ENCODE measurements at regions not wholly inside any gene's neighbourhood (a gene's known extent, or its start where the extent isn't known, plus 50 kb on each side); places are given as distances from the start of the nearest gene placed in this dataset.

GRCh38 chr16:80283466-80284392 is 257.1 kb upstream of the DYNLRB2 start:
- Histone ChIP-seq H4K5ac (ENCODE audit: insufficient read length, low read depth, low read length) (no peak overlapping the region), H2BK12ac (ENCODE audit: insufficient read length, low read depth, low read length) (no peak overlapping the region), H4K91ac (ENCODE audit: insufficient read length, low read depth, low read length) (no peak overlapping the region), H3K14ac (ENCODE audit: insufficient read depth, low read length) (no peak overlapping the region), H3K18ac (ENCODE audit: insufficient read length, low read depth, low read length) (no peak overlapping the region), H3K27ac (ENCODE audit: insufficient read length, low read depth, low read length) (no peak overlapping the region), H3K79me1 (ENCODE audit: insufficient read depth, low read depth, low read length, poor library complexity, severe bottlenecking) (no peaks in the 10 kb centered on the region), H3K79me2 (ENCODE audit: insufficient read depth, low read length) (no peaks in the 10 kb centered on the region), H3K9me3 (ENCODE audit: control insufficient read depth, low read depth, low read length) (no peaks in the 10 kb centered on the region), H3K56ac (ENCODE audit: insufficient read length, low read depth, low read length) (no peak overlapping the region), H2AFZ (ENCODE audit: low read length) (no peak overlapping the region), H3K27me3 (ENCODE audit: insufficient read depth, low read length) (no peaks in the 10 kb centered on the region), H2BK5ac (ENCODE audit: insufficient read length, low read length) (no peak overlapping the region), H4K20me1 (ENCODE audit: control insufficient read depth, insufficient read depth, insufficient read length) (no peaks in the 10 kb centered on the region), H2BK15ac (ENCODE audit: low read depth, low read length) (no peak overlapping the region), H3K23ac (ENCODE audit: insufficient read length, low read depth, low read length) (no peak overlapping the region), H2BK120ac (ENCODE audit: low read depth, low read length, poor library complexity, severe bottlenecking) (no peak overlapping the region), H3K4me2 (ENCODE audit: insufficient read depth, insufficient read length, low read length) (no peak overlapping the region), H3T11ph (ENCODE audit: low read length) (no peak overlapping the region), H3K4ac (ENCODE audit: low read depth, low read length) (no peak overlapping the region), H3K9ac (ENCODE audit: extremely low read depth, insufficient read length, low read length) (no peak overlapping the region), H4K8ac (replicated peaks; ENCODE audit: insufficient read length, low read depth, low read length) (no peak overlapping the region), H2BK20ac (ENCODE audit: low read depth, low read length, poor library complexity, severe bottlenecking) (no peak overlapping the region), H2AK5ac (ENCODE audit: insufficient read length, low read length) (no peak overlapping the region), H3K23me2 (ENCODE audit: insufficient read length, low read depth, low read length, poor library complexity, severe bottlenecking) (no peaks in the 10 kb centered on the region), H3K4me1 (ENCODE audit: insufficient read depth, low read length) (no peaks in the 10 kb centered on the region)
- Mint-ChIP-seq H3K4me1 (no peaks in the 10 kb centered on the region), H3K27me3 (ENCODE audit: low read depth) (no peaks in the 10 kb centered on the region; the same call in none of the 2 replicates), H3K9me3 (no peaks in the 10 kb centered on the region), H3K27ac (no peak overlapping the region), H3K4me3 (no peak overlapping the region), H3K36me3 (ENCODE audit: insufficient read depth in 1 of 3, low read depth in 3 of 3) (no peaks in the 10 kb centered on the region)
- TF ChIP-seq CTCF (conservative IDR thresholded peaks at IDR 0.05): no peak
- no peak for DNase-seq
- WGBS (ENCODE audit: extremely low coverage, insufficient read length, low lambda C conversion rate): no CpG with 5 or more reads among the region's 2 CpGs

Measured in H9 (cell line).